ENCODE measurements at regions not wholly inside any gene's neighbourhood (a gene's known extent, or its start where the extent isn't known, plus 50 kb on each side); places are given as distances from the start of the nearest gene placed in this dataset.

- no peak for TF ChIP-seq ZNF114 (CRISPR knock-in tag; IDR thresholded peaks at IDR 0.05)
- no peak for TF ChIP-seq CTCF (conservative IDR thresholded peaks at IDR 0.05; ENCODE audit: low read depth in 2 of 2)
- TF ChIP-seq REST (IDR thresholded peaks at IDR 0.05; ENCODE audit: unreplicated experiment), result no peak
- no peak for TF ChIP-seq EZH2 (IDR thresholded peaks at IDR 0.05; ENCODE audit: low read depth, unreplicated experiment)
- TF ChIP-seq POLR2AphosphoS5 (IDR thresholded peaks at IDR 0.05; ENCODE audit: low read depth), result no peak
- TF ChIP-seq EZH2phosphoT487 (IDR thresholded peaks at IDR 0.05; ENCODE audit: unreplicated experiment), result no peak
- no peak for TF ChIP-seq CREB1 (CRISPR knock-in tag; IDR thresholded peaks at IDR 0.05; ENCODE audit: low read depth)
Observed at GRCh38 chrX:4844376-4844775, 1130.9 kb upstream of the PRKX start.
